CD14-positive monocyte (primary cell): ENCODE measurements at regions not wholly inside any gene's neighbourhood (a gene's known extent, or its start where the extent isn't known, plus 50 kb on each side); places are given as distances from the start of the nearest gene placed in this dataset.

Source experiments
- DNase-seq, 3 donors: peaks; one replicate each; pipeline ENCODE4 v3.0.0-alpha.2; 2011 to 2022
- H2AFZ ChIP-seq: 2 replicates; pipeline ENCODE4 v1.6.0; 2012; ENCODE audit warnings: mild to moderate bottlenecking, low read depth, low read length, inconsistent platforms; ENCODE audit not compliant: insufficient read depth, poor library complexity, severe bottlenecking
- H3K27ac ChIP-seq, 2 donors: 1 replicate in 1 of 2; 2 replicates in 1 of 2; pipeline ENCODE4 v1.5.1; 2012 to 2013; ENCODE audit warnings: low read length in 2 of 2, control low read depth in 1 of 2, inconsistent platforms in 1 of 2, low read depth in 1 of 2, mild to moderate bottlenecking in 1 of 2
- H3K27me3 ChIP-seq, 2 donors: one replicate each; pipeline versions ENCODE4 v1.6.0 to v1.6.1; 2011 to 2013; ENCODE audit warnings: low read length in 2 of 2; ENCODE audit not compliant: control insufficient read depth in 2 of 2, insufficient read depth in 2 of 2
- H3K36me3 ChIP-seq, 2 donors: replicated peaks in 1 of 2; 1 replicate in 1 of 2; 2 replicates in 1 of 2; pipeline versions ENCODE4 v1.5.1 to v1.6.1; 2012 to 2013; ENCODE audit warnings: low read length in 2 of 2, control low read depth in 1 of 2, inconsistent platforms in 1 of 2, mild to moderate bottlenecking in 1 of 2; ENCODE audit not compliant: insufficient read depth in 2 of 2, control insufficient read depth in 1 of 2
- H3K4me1 ChIP-seq, 2 donors: 1 replicate in 1 of 2; 2 replicates in 1 of 2; pipeline versions ENCODE4 v1.5.1 to v1.6.1; 2012 to 2013; ENCODE audit warnings: low read length in 2 of 2, control low read depth in 1 of 2, inconsistent platforms in 1 of 2, mild to moderate bottlenecking in 1 of 2, moderate library complexity in 1 of 2; ENCODE audit not compliant: insufficient read depth in 2 of 2, control insufficient read depth in 1 of 2
- H3K4me2 ChIP-seq: replicated peaks from 2 replicates; pipeline ENCODE3; 2012; ENCODE audit warnings: low read length, moderate library complexity, mild to moderate bottlenecking; ENCODE audit not compliant: poor library complexity, severe bottlenecking; ENCODE audit errors: extremely low read depth
- H3K4me3 ChIP-seq, 3 experiments: fragments of 200-600 bp in 1 of 3; sonication (generic) in 1 of 3; replicated peaks in 1 of 3; 1 replicate in 2 of 3; 2 replicates in 1 of 3; pipeline ENCODE4 v1.5.1; 2011 to 2013; ENCODE audit warnings: low read length in 3 of 3, mild to moderate bottlenecking in 3 of 3, control low read depth in 2 of 3, low read depth in 2 of 3, inconsistent platforms in 1 of 3, moderate library complexity in 1 of 3
- H3K79me2 ChIP-seq: 2 replicates; pipeline ENCODE4 v1.6.0; 2012; ENCODE audit warnings: mild to moderate bottlenecking, control low read depth, inconsistent platforms, low read length, moderate library complexity; ENCODE audit not compliant: insufficient read depth
- H3K9ac ChIP-seq: 2 replicates; pipeline ENCODE4 v1.6.0; 2017; ENCODE audit warnings: low read length, mild to moderate bottlenecking; ENCODE audit not compliant: insufficient read depth, poor library complexity, severe bottlenecking
- H3K9me3 ChIP-seq, 2 donors: replicated peaks in 1 of 2; 1 replicate in 1 of 2; 2 replicates in 1 of 2; pipeline versions ENCODE4 v1.5.1 to v1.6.1; 2012 to 2013; ENCODE audit warnings: low read length in 2 of 2, control low read depth in 1 of 2; ENCODE audit not compliant: control insufficient read depth in 1 of 2, insufficient read depth in 1 of 2
- H4K20me1 ChIP-seq: 2 replicates; pipeline ENCODE4 v1.6.0; 2012; ENCODE audit warnings: mild to moderate bottlenecking, low read length, control low read depth, moderate library complexity; ENCODE audit not compliant: insufficient read depth
- H3K27ac Mint-ChIP-seq, 7 donors: one replicate each; pipeline ENCODE4 v1.8.0; 2020; ENCODE audit warnings: mild to moderate bottlenecking in 7 of 7, mixed read lengths in 7 of 7, moderate library complexity in 6 of 7, inconsistent platforms in 2 of 7
- H3K27me3 Mint-ChIP-seq, 3 donors: one replicate each; pipeline ENCODE4 v1.8.0; 2021 to 2022; ENCODE audit warnings: low read depth in 3 of 3, mild to moderate bottlenecking in 3 of 3, mixed read lengths in 3 of 3, moderate library complexity in 3 of 3, inconsistent platforms in 1 of 3
- H3K36me3 Mint-ChIP-seq, 2 donors: one replicate each; pipeline ENCODE4 v1.8.0; 2020; ENCODE audit warnings: mixed read lengths in 2 of 2, inconsistent platforms in 1 of 2, mild to moderate bottlenecking in 1 of 2
- H3K4me1 Mint-ChIP-seq: one replicate; pipeline ENCODE4 v1.8.0; 2020; ENCODE audit warnings: mild to moderate bottlenecking, mixed read lengths
- H3K4me3 Mint-ChIP-seq, 2 donors: one replicate each; pipeline ENCODE4 v1.8.0; 2020; ENCODE audit warnings: mild to moderate bottlenecking in 2 of 2, mixed read lengths in 2 of 2, moderate library complexity in 1 of 2
- H3K9me3 Mint-ChIP-seq, 7 donors: one replicate each; pipeline ENCODE4 v1.8.0; 2020 to 2022; ENCODE audit warnings: mixed read lengths in 7 of 7, mild to moderate bottlenecking in 6 of 7, moderate library complexity in 6 of 7, inconsistent platforms in 2 of 7
- WGBS: methylation state at CpG from one replicate; pipeline ENCODE4 v1.1.5; 2013; ENCODE audit warnings: missing lambda C conversion rate; ENCODE audit not compliant: insufficient coverage; 5-methylcytosine and 5-hydroxymethylcytosine counted together
- intact Hi-C, 2 donors: fragments of 100-400 bp; cut with micrococcal nuclease; formaldehyde crosslinking; loops; one replicate each; pipeline versions ENCODE4 v1.15.0 to v1.15.1; 2023
- TF ChIP-seq, protein P1 (sequence below): fragments of 200-600 bp; IDR thresholded peaks from one replicate; pipeline ENCODE4 v1.8.0; 2022; ENCODE audit warnings: antibody characterized with exemption, mild to moderate bottlenecking

- DNase-seq = peak; percentile 71 to 81 (median 78)
- Mint-ChIP-seq H3K36me3 (peaks cover 74 to 79% of the 10 kb centered on the region in 2 donors), H3K27me3 (peaks cover 0 to 4% (median 0%) of the 10 kb centered on the region in 3 donors), H3K27ac (peak overlapping the region; percentile 81 to 91 (median 84)), H3K9me3 (no peaks in the 10 kb centered on the region), H3K4me1 (peaks cover 35% of the 10 kb centered on the region), H3K4me3 (peak overlapping the region; percentile 67 to 87)
- Histone ChIP-seq H3K27ac (peak overlapping the region in 1 of 2 donors; percentile 66), H3K9ac (no peak overlapping the region), H3K36me3 (peaks cover 43 to 87% of the 10 kb centered on the region in 2 donors), H3K4me1 (peaks cover 9 to 21% of the 10 kb centered on the region in 2 donors), H2AFZ (no peak overlapping the region), H3K4me2 (peak overlapping the region; percentile 75), H4K20me1 (peaks cover 98% of the 10 kb centered on the region), H3K4me3 (peak overlapping the region; percentile 18 to 72 (median 32)), H3K27me3 (no peaks in the 10 kb centered on the region), H3K9me3 (no peaks in the 10 kb centered on the region), H3K79me2 (peaks cover 31% of the 10 kb centered on the region)
- WGBS = 2% methylated on average over 19 of the region's 21 CpGs
- intact Hi-C loops = loop anchor here in 1 of 2 donors (5.0 kb wide), 2 partner anchors 52 to 148 kb away; no protein-coding TSS in a partner anchor
- TF ChIP-seq, protein P1, sequence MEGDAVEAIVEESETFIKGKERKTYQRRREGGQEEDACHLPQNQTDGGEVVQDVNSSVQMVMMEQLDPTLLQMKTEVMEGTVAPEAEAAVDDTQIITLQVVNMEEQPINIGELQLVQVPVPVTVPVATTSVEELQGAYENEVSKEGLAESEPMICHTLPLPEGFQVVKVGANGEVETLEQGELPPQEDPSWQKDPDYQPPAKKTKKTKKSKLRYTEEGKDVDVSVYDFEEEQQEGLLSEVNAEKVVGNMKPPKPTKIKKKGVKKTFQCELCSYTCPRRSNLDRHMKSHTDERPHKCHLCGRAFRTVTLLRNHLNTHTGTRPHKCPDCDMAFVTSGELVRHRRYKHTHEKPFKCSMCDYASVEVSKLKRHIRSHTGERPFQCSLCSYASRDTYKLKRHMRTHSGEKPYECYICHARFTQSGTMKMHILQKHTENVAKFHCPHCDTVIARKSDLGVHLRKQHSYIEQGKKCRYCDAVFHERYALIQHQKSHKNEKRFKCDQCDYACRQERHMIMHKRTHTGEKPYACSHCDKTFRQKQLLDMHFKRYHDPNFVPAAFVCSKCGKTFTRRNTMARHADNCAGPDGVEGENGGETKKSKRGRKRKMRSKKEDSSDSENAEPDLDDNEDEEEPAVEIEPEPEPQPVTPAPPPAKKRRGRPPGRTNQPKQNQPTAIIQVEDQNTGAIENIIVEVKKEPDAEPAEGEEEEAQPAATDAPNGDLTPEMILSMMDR = peak; percentile 99
Observed at GRCh38 chr2:16608661-16609643, 56.7 kb downstream of the CYRIA start.

DNA sequence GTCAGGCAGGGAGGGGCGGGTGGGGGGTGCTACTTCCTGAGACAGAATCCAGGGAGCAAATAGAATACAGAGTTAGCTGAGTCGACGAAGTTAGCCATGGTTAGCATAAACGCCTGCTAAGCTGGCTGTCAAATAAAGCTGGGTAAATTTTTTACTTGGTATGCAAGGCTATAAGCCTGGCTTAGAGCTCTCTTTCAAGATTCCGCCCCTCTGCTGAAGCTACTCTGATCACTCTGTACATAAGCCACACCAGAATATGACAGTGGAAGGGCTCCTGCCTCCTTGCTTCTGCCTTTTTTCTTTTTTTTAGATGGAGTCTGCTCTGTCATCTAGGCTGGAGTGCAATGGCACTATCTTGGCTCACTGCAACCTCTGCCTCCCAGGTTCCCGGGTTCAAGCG, 58.3 kb downstream of the CYRIA start:
- Histone ChIP-seq H3K9ac (no peak overlapping the region), H3K79me2 (peaks cover 26% of the 10 kb centered on the region), H3K4me2 (no peak overlapping the region), H3K27ac (no peak overlapping the region), H3K36me3 (peaks cover 45 to 87% of the 10 kb centered on the region in 2 donors), H4K20me1 (peaks cover 98% of the 10 kb centered on the region), H3K4me3 (no peak overlapping the region), H3K9me3 (no peaks in the 10 kb centered on the region), H3K27me3 (no peaks in the 10 kb centered on the region), H3K4me1 (peaks cover 8 to 21% of the 10 kb centered on the region in 2 donors), H2AFZ (no peak overlapping the region)
- intact Hi-C loops = loop anchor here in 1 of 2 donors (5.0 kb wide), 2 partner anchors 50 to 150 kb away; no protein-coding TSS in a partner anchor
- Mint-ChIP-seq H3K27me3 (peaks cover 0 to 4% (median 0%) of the 10 kb centered on the region in 3 donors), H3K4me3 (no peak overlapping the region), H3K4me1 (peaks cover 35% of the 10 kb centered on the region), H3K27ac (peak overlapping the region in 1 of 7 donors; percentile 87), H3K36me3 (peaks cover 72 to 80% of the 10 kb centered on the region in 2 donors), H3K9me3 (no peaks in the 10 kb centered on the region)
- DNase-seq = no peak
- WGBS = 95% methylated on average over 6 of the region's 7 CpGs
- TF ChIP-seq, protein P1 = no peak
